ENCODE measurements at regions not wholly inside any gene's neighbourhood (a gene's known extent, or its start where the extent isn't known, plus 50 kb on each side); places are given as distances from the start of the nearest gene placed in this dataset.

DNA sequence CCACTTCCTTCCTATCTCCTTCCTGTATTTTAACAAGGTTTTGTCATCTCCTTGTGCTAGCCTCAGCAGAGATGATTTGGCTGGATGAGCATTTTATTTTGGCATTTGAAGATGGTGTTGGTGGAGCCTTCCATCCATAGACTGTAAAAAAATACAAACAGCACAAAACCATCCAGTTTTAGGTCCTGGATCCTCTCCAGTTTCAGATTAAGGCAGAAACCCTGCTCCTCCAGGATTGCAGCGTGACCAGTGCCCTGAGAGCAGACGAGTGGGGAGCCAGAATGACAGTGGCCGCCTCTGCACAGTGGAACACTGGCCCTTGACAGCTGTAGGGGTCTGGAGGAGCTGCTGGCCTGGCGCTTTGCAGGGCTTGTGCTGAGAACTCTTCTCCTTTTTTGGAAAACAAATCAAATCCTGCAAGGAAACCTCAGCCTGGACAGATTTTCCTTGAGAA, 72.2 kb upstream of the GADD45A start:
- TF ChIP-seq EZH2 (IDR thresholded peaks at IDR 0.05; ENCODE audit: insufficient read depth, poor library complexity, severe bottlenecking) (no peak), EZH2phosphoT487 (IDR thresholded peaks at IDR 0.05; ENCODE audit: insufficient read depth, low read depth) (no peak)
